ENCODE measurements at regions not wholly inside any gene's neighbourhood (a gene's known extent, or its start where the extent isn't known, plus 50 kb on each side); places are given as distances from the start of the nearest gene placed in this dataset.

DNA sequence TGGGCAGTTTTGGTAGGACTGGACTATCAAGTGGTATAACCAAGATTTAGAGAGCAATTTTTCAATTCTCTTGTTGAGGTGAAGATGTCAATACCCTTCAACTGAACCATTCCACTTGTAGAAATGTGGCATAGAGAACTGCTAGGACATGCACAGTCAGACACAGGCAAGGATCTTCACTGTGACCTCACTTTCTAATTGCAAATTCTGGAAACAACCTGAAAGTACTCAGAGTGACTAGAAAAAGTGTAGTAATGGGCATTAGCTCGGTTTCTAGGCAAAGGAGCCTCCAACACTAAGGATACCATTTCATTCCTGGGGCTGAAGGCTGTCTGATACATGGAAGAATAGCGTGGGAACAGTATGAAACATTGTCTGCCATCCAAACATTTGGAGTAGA, 433.0 kb upstream of the RUNX1 start (continued):
- TF ChIP-seq ZNF646 (CRISPR knock-in tag; IDR thresholded peaks at IDR 0.05) (no peak), TGIF2 (CRISPR knock-in tag; IDR thresholded peaks at IDR 0.05) (no peak), ZC3H4 (CRISPR knock-in tag; IDR thresholded peaks at IDR 0.05; ENCODE audit: borderline replicate concordance) (no peak)

DNA sequence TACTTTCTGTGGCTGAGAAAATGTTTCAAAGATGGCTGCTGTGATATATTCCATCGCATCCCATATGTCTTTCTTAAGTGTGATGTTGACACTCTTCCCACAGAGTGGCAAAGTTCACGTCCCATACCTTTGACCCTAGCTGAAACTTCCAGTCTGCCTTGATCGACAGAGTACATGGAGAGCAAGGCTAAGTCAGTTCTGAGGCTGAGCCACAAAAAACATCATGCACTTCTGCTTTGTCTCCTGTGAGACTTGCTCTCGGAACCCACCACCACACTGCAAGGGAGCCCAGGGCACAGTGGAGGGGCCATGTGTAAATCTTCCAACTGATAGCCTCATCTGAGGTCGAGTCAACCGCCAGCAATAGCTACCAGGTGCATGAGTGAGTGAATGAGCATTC, 431.9 kb upstream of the RUNX1 start:
- Histone ChIP-seq H3K9me3 (ENCODE audit: low read length) (no peaks in the 10 kb centered on the region), H3K27me3 (ENCODE audit: control insufficient read depth in 1 of 2, insufficient read depth in 2 of 2, low read length in 2 of 2) (no peaks in the 10 kb centered on the region), H3K4me1 (ENCODE audit: insufficient read depth, low read length) (no peaks in the 10 kb centered on the region), H3K36me3 (replicated peaks in 1 of 2; ENCODE audit: control insufficient read depth in 1 of 2, insufficient read depth in 2 of 2, low read length in 2 of 2) (no peaks in the 10 kb centered on the region), H3K4me2 (ENCODE audit: low read depth, low read length) (no peak overlapping the region), H2AFZ (ENCODE audit: low read length) (no peak overlapping the region), H3K9ac (ENCODE audit: insufficient read depth, low read depth, low read length) (no peak overlapping the region), H3K4me3 (replicated peaks in 1 of 3; ENCODE audit: insufficient read depth in 1 of 3, low read depth in 2 of 3, low read length in 3 of 3) (no peak overlapping the region), H4K20me1 (ENCODE audit: insufficient read depth, low read length) (no peaks in the 10 kb centered on the region), H3K79me2 (ENCODE audit: insufficient read depth, low read length) (no peaks in the 10 kb centered on the region), H3K27ac (ENCODE audit: extremely low read length, insufficient read depth, low read length) (no peak overlapping the region)
- no peak for DNase-seq (ENCODE audit: low spot score)
- no TSS peak for BruUV-seq (replicated peaks)
- ChIA-PET CTCF (ENCODE audit: low intra/inter-chr PET ratio, low total read pairs) (no interaction called here), POLR2A (no interaction called here)
- intact Hi-C loops (cut with micrococcal nuclease; ENCODE audit: unreplicated experiment) (no loop called here), in situ Hi-C loops (cut with HindIII; ENCODE audit: extremely low pct_ligation_motif_present, low pct_unique_long_range_greater_than_20kb) (no loop called here)
- 10% methylated on average over 6 of the region's 6 CpGs for WGBS (ENCODE audit: low lambda C conversion rate)
- no peak for FAIRE-seq
- no peak for ATAC-seq
- TF ChIP-seq, protein P1, sequence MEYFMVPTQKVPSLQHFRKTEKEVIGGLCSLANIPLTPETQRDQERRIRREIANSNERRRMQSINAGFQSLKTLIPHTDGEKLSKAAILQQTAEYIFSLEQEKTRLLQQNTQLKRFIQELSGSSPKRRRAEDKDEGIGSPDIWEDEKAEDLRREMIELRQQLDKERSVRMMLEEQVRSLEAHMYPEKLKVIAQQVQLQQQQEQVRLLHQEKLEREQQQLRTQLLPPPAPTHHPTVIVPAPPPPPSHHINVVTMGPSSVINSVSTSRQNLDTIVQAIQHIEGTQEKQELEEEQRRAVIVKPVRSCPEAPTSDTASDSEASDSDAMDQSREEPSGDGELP (IDR thresholded peaks at IDR 0.05; ENCODE audit: borderline replicate concordance, low read depth) = no peak
- TF ChIP-seq, protein P2, sequence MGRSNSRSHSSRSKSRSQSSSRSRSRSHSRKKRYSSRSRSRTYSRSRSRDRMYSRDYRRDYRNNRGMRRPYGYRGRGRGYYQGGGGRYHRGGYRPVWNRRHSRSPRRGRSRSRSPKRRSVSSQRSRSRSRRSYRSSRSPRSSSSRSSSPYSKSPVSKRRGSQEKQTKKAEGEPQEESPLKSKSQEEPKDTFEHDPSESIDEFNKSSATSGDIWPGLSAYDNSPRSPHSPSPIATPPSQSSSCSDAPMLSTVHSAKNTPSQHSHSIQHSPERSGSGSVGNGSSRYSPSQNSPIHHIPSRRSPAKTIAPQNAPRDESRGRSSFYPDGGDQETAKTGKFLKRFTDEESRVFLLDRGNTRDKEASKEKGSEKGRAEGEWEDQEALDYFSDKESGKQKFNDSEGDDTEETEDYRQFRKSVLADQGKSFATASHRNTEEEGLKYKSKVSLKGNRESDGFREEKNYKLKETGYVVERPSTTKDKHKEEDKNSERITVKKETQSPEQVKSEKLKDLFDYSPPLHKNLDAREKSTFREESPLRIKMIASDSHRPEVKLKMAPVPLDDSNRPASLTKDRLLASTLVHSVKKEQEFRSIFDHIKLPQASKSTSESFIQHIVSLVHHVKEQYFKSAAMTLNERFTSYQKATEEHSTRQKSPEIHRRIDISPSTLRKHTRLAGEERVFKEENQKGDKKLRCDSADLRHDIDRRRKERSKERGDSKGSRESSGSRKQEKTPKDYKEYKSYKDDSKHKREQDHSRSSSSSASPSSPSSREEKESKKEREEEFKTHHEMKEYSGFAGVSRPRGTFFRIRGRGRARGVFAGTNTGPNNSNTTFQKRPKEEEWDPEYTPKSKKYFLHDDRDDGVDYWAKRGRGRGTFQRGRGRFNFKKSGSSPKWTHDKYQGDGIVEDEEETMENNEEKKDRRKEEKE (IDR thresholded peaks at IDR 0.05) = no peak
- TF ChIP-seq BATF2 (CRISPR knock-in tag; IDR thresholded peaks at IDR 0.05) = no peak
- TF ChIP-seq ZNF572 (CRISPR knock-in tag; IDR thresholded peaks at IDR 0.05) = no peak
- TF ChIP-seq EP300 (IDR thresholded peaks at IDR 0.05; ENCODE audit: low read depth in 2 of 2, low read length in 2 of 2) = no peak
- no peak for TF ChIP-seq EP300 (CRISPR knock-in tag; IDR thresholded peaks at IDR 0.05; ENCODE audit: borderline replicate concordance)
- no peak for TF ChIP-seq ATF7 (IDR thresholded peaks at IDR 0.05)
- no peak for TF ChIP-seq ATF7 (CRISPR knock-in tag; IDR thresholded peaks at IDR 0.05)
- no peak for TF ChIP-seq ZFP1 (CRISPR knock-in tag; IDR thresholded peaks at IDR 0.05)
- no peak for TF ChIP-seq TCF12 (IDR thresholded peaks at IDR 0.05)
- TF ChIP-seq TCF12 (CRISPR knock-in tag; IDR thresholded peaks at IDR 0.05) = no peak
- no peak for TF ChIP-seq ZNF253 (CRISPR knock-in tag; IDR thresholded peaks at IDR 0.05; ENCODE audit: borderline replicate concordance)

All from HepG2 (cell line).